Activated CD8-positive, alpha-beta memory T cell treated with anti-CD3 and anti-CD28 coated beads for 1 hour (primary cell): ENCODE measurements at regions not wholly inside any gene's neighbourhood (a gene's known extent, or its start where the extent isn't known, plus 50 kb on each side); places are given as distances from the start of the nearest gene placed in this dataset.

Source experiments
- DNase-seq, 2 donors: peaks; one replicate each; pipeline ENCODE4 v3.0.0-alpha.2; 2020; ENCODE audit warnings: low read depth in 1 of 2; ENCODE audit errors: extremely low read depth in 1 of 2

DNA sequence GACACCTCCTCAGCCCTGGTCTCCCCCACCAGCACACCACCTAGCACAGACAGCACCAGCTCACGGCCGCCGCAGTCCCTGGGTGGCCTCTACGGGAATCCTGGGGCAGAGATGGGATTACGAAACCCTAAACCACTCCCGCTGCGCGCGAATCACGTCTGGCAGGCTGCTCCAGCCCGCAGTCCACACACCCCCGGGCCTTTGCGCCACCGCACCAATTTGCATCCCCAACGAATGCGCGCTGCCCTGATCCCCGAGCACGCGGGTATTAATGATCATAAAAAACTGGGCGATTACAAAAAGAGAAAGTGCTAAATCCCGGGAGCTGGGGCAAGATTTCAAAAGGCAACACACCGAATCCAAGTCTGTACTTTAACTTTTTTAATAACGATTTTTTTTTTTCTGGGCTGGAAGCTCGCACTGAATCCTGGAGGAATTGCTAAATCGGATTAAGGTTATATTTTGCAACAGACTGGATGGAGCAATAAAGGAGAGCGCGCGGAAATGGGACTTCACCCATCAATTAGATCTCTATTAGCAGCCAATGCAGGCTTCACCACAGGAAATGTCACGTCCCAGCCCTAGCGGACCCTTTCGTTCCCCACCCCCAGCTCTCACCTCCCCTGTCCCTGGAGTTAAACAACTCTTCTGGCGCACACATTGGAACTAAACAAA, 69.8 kb upstream of the TMEM33 start:
- no peak for DNase-seq

DNA sequence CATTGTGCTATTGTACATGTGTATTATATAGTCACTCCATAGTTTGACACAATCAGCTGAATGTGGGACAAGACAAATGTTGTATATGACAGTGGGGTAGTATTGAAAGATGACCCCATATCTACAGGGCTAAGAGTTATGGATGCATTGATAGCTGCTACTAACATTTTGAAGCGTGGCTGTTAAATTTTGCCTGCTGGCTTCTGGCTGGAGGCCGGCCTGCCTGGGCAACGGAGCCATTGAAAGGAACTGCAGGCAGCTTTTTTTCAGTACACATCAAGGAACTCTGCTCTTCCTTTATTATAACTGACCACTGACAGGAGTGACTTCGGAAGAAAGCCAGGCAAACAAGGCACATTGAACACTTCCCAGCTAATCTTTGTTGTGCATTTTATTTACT, 76.1 kb upstream of the TMEM33 start:
- DNase-seq, result no peak

DNA sequence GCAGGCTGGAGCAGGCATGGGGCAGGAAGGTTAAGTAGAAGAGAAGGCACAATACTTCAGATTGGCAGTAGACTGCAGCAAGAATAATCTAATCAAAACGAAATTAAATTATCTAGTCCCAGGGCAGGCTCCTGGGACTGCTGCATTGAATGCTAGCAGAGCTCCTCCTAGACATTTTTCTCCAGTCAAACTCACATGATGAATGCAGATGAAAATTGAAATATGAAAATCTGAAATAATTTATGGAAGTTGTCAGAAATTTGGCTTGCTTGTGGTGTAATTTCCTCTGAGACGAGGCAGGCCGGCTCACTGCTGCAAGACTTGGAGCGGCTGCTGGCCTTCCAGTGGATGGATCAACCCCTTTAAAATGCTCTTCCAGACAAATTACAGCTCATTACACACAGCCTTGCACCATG, 78.0 kb upstream of the TMEM33 start:
- DNase-seq, result no peak

DNA sequence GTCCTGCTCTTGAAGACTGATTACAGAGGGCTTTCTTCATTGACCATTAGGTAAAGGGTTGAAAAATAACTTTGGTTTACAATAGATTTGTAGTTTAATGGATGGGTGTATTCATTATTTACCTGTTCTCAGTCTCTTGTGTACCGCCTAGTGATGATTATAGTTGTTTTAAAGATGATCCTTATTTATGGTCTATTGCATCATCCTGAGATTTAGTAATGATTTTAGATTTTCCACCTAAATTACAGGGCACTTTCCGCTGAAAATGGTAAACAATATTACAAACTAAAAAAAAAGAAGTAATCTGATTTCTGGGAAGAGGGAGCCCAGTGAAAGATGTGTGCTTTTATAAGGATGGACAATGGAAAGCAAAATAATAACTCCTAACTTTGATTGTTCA, 78.4 kb upstream of the TMEM33 start:
- DNase-seq, result no peak

DNA sequence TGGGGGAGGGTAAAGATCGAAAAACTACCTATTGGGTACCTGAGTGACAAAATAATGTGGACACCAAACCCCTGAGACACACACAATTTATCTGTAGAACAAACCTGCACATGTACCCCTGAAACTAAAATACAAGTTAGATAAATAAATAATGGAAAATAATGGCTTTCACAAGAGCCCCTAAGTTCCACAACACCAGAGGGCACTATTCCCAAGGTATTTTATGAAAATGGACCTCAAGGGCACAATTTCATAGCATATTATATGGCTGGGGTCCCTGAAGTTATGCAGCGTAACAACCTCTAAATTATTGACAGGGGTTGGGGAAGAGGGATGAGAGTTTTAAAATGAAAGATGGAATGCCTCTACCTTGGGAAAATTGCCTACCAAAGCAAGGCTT, 81.3 kb upstream of the TMEM33 start:
- DNase-seq, result no peak

DNA sequence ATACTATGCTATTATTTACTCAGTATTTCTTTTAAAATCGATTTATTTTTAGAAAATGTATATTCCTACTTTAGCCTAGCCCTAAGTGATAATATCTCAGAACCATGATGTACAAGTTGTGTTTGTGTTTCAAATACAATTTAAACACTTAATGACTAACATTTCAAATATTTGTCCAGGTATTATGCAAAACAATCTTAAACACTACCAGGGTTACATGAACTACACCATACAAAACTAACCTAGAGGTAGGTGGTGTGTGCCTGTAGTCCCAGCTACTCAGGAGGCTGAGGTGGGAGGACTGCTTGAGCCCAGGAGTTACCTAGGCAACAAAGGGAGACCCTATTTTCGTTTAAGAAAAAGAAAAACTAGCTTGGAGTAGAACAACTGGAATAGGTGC, 83.0 kb upstream of the TMEM33 start:
- DNase-seq, result no peak

DNA sequence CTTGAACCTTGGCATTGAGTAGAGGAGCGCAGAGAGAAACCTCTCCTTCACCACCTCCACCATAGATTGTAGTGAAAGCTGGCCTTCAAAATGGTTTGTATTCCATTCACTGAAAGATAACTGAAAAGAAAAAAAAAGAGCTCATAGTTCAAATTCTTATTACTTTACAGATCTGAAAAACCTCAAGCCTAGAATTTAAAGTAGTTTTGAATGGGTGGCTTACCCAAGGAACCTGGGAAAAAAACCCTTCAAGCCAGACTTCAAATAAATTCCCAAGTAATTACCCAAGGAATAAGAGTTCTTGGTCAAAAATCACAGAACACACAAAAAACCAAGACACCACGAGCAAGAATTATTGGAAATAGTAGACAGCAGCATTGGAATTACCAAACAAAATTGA, 83.6 kb upstream of the TMEM33 start:
- DNase-seq, result no peak

DNA sequence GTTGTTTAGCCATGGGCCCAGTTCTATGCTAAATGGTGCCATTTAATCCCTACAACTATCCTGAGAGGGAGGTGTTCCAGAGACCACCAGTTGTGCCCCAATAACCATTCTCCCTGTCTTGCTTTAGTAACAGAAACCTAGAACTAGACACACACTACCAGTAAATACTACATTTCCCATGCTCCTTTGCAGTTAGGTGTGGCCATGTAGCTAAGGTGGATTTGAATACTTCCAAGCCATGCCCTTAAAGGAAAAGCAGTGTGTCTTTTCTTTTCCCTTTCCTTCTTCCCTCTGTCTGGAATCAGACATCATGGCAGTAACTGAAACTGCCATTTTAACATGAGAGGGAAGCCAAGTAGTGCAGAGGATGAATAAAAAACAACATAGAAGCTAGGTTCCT, 90.9 kb upstream of the TMEM33 start:
- DNase-seq, result no peak

DNA sequence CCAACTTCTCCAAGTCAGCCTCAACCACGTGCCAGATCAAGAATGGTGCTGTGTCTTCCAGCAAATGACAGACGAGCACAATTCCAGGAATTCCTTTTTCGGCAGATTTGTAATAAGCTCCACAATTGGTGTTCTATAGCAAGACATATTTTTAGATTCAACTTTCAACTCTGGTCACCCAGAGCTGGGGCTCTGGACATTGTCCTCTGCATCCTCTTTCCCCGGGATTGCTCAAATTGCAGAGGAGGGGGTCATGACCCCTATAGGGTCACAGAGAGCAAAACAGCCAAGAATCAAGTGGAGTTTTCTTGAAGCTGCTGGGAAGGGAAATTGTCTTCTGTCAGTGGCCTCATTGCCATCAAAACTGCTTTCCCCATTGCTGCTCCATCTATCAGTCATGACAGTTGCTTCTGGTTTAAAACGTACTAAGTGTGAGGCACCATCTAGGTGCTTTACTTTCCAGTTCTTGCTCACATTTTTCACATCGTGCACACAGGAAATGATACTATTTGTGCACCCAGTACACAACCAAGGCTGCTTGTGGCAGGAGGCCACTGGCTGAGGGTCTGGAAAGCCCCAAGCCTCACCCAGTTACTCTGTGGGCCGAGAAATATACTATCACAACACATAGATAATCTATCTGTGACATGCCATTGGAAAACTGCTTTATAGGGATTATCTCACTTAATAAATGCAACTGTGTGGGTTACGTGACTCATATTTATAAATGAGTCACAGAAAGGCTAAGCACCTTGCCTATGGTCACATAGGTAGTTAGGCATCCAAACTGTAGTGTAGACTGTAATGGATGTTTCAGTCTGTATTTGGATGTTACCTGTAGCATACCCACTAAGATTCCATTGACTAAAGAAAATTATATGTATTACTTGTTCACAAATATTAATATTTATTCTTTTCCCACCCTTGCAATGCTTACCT, 91.7 kb upstream of the PHOX2B start:
- DNase-seq, result no peak

DNA sequence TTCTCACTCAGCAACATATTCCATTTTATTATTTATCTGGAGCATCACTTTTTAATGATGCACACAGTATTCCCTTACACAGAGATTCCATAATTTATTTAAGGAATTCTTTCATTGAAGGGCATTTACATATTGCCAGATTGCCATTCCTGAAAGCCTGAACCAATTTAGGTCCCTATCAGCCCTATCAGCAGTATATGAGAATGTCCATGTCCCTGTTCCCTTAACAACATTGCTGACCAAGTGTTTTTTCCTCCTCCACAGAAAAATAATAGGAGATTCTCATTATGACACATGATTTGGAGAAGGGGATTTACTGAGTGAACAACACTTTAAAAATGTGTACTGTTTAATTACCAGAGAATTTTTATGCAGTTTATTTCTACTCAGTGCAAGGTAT, 90.1 kb upstream of the PHOX2B start:
- DNase-seq, result no peak

DNA sequence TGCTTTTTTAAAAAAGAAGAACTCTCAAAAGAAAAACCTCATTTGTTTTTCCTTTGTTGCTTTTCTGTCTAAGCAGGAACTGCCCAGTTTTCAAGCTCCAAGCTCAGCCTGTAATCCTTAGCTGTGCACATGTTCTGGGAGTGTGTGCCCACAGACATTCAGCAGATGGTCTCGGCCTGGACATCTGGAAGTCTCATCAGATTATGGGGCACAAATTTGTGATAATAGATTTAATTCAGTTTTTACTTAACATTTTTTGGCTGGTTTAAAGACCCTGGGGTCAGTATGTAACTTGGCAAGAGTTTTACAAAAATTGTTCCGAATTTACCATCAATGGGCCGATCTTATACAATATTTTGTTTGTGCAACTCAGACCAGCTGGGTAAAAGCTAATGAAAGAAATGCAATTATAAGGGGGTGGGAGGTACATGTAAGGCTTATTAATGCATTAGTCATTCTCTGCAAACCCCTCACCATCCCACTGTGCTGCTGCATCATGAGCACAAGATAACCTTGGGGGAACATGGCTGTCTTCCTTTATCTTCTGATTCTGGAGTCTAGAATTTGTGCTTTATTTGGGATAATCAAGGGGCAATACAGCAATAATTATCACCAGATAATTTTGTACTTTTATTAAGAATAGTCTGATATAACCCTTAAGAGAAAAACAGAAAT, 86.9 kb upstream of the PHOX2B start:
- DNase-seq, result no peak

DNA sequence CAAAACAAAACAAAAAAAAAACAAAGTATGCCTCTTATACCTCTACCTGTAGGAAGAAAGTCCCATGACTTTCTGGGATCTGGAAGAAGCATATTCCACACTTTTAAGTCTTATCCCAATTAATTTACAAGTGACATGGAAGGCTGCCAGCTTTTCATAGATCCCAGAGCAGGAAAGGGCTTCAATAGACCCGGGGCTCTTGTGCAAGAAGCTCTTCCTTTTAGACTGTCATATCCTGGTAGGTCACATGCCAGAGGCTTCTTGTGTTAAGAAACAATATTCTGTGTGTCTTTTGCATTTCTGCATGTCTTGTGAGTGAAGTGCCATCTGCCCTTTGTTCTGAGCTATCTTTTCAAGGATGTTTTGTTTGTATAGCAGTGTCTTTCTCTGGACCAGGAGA, 84.4 kb upstream of the PHOX2B start:
- no peak for DNase-seq

DNA sequence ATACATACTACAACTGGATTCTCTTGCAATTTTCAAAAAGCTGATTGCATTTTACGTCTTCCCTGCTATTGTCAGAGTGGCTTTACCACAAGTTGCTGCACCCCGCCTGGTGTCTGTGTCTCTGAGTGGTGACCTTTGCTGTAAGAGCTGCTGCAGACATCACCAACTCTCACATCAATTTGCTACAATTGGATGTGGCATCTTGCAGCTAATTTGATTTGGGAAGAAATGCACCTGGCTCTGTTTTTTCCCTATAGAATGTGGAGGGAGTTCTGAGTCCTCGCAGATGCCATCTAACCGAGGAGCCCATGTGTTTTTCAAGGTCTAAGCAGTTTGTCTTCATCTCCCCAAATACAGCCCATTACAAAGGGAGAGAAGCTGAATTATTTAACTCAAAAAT, 73.8 kb upstream of the PHOX2B start:
- DNase-seq, result no peak

DNA sequence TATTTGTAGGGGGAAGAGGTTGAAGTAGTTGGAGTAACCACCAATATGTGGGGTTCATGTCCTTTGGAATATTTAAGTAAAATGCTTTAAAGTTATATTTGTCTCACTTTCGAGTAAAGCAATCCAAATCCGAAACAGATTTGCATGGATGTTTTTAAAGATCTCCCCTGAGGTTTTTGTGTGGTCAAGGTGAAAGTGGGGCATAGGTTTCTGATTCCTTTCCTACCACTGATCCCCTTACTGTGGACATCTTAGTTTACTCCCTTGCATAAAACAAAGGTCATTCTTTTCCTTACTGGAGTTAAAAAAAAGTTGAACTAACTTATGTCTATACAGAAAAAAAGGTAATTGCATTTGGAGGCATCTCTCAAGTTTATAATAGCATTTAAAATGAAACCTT, 71.9 kb upstream of the PHOX2B start:
- no peak for DNase-seq

DNA sequence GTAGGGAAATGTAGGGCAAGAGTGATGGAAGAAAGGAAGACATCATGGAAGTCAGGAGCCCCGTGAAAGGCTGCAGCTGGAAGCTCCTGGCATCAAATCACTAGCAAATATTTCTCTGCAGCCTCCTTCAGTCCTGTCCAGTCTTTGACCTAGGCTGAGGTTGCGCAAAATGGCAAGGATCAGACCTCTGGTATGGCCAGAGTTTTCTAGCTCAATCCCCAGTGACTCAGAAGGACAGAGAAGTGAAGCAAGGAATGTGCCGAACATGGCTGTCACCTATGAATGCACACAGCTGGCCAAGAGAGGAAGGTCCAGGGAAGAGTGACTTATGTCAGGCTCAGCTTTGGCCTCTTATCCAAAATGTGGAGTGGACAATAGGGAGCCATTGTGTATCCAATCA, 71.1 kb upstream of the PHOX2B start:
- no peak for DNase-seq

DNA sequence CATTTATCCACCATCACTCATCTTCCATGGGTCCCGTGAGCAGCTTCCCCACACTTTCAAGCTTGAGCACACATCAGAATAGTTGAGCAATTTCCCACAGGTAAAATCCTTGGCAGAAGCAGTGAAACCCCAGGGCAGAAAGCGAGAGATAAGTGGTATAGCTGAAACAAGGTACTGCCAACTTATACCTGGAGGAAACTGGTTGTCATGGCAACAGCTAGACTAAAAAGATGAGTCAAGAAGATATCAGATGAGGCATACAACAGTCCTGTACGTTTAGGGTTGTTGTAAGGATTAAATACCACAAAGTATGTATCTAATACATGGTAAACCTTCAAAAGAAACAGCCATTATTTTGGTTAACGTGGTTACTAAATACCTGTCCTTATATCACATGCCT, 66.9 kb upstream of the PHOX2B start:
- no peak for DNase-seq

DNA sequence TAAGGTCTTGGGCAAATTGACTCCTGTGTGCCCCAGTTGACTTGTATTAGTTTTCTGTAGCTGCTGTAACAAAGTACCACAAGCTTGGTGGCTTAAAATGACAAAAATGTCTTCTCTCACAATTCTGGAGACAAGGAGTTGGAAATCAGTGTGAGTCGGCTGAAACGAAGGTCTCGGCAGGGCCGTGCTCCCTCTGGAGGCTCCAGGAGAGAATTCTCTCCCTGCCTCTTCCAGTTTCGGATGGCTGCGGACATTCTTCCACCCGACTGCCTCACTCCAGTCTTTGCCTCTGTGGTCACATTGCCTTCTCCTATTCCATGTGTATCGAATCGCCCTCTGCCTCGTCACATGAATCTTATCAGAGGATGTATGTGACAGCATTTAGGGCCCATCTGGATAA, 66.0 kb upstream of the PHOX2B start:
- no peak for DNase-seq

DNA sequence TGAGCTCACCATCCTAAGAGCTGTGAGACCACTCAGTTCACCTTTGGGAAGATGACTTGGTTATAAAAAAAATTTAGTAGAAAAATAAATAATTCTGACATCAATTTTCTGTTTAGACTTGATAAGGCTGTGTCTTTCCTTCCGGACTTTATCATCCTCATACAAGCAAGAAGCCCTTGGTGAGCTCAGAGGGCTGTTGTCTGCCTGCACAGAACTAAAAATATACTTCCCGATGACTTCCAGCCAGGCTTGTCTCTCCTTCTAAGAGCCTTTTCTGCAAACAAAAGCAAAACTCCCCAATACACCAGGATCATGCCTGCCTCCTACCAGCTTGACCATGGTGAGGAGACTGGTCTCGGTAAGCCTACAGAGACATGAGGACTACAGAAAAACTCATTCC, 58.3 kb upstream of the PHOX2B start:
- DNase-seq, result no peak

DNA sequence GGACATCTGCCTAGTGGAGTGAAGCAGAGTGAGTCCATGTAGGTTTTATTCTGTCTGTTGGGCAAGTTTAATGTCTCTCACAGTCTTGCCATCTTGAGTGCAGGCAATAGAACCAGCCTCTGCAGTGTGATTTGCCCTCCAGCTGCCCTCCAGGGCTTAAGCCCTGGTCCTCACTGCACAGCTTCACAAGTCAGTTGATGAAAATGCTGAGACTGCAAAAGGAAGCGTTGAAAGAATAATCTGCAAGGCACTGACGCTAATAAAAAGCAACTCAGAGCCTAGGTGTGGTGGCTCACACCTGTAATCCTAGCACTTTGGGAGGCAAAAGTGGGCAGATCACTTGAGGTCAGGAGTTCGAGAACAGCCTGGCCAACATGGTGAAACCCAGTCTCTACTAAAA, 54.1 kb upstream of the PHOX2B start:
- no peak for DNase-seq

DNA sequence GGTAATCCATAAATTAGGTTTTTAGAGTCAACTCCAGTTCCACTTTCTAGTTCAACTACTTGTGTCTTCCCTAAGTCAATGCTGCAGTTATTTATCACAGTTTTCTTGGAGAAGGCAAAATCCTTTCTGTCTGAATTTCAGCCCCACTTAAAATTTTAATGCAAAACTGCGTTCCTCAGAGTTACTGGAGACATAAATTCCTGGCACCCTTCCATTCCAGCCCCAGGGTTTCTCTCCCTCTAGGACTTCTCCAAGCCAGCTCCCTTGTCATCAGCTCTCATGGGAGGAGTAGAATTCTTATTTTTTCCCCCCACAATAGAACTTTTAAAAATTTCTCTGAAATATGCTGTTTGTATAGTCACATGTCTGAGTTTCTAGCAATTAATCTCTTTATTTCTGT, 50.6 kb upstream of the PHOX2B start:
- no peak for DNase-seq
